ENCODE measurements at regions not wholly inside any gene's neighbourhood (a gene's known extent, or its start where the extent isn't known, plus 50 kb on each side); places are given as distances from the start of the nearest gene placed in this dataset.

DNA sequence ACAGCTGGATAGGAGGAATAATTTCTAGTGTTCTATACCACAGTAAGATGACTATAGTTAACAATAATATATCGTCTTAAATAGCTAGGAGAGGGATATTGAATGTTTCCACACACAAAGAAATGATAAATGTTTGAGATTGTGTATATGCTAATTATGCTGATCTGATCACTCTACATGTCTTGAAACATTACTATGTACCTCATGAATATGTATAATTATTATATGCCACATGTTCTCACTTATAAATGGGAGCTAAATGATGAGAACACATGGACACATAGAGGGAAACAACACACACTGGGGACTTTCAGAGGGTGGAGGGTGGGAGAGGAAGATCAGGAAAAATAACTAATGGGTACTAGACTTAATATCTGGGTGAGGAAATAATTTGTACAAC lies 53.2 kb upstream of the MAGEA4 start:
- DNase-seq: no peak
- H3K36me3 ChIP-seq (replicated peaks; ENCODE audit: control insufficient read depth, insufficient read depth, low read length): no peaks in the 10 kb centered on the region

DNA sequence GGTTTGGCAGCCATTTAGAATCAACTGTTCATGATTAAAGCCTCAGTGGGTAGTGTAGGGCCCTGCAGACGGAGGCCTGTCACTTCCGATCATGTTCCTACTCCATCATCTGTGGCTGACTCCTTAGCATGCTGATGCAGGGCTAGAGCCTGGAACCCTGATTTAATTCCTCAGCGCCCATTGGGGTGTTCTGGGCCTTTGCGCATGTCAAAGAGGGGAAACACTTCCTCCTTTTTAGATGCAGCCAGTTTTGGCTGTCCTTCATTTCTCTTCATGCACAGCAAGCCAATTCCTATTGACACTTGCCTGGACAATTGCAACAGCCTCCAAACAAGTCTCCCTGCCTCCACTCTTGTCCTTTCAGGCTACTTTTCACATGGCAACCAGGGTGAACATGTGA lies 51.9 kb upstream of the MAGEA4 start:
- no peak overlapping the region for H3K4me3 ChIP-seq (ENCODE audit: insufficient read depth, low read depth, low read length)
- no peaks in the 10 kb centered on the region for H3K36me3 ChIP-seq (replicated peaks; ENCODE audit: control insufficient read depth, insufficient read depth, low read length)
- no peak for DNase-seq
- H3K27me3 ChIP-seq (ENCODE audit: control insufficient read depth, insufficient read depth, low read length): no peaks in the 10 kb centered on the region

More for the DNA sequence above, 53.2 kb upstream of the MAGEA4 start:
- H3K27me3 ChIP-seq (ENCODE audit: control insufficient read depth, insufficient read depth, low read length): no peaks in the 10 kb centered on the region
- H3K4me3 ChIP-seq (ENCODE audit: insufficient read depth, low read depth, low read length): no peak overlapping the region

Measured in H7 (cell line).